Activated naive CD8-positive, alpha-beta T cell treated with anti-CD3 and anti-CD28 coated beads, Interleukin-2, amount 10 ng/mL, durations not matched to agents 7 days and 5 days (primary cell): ENCODE measurements at regions not wholly inside any gene's neighbourhood (a gene's known extent, or its start where the extent isn't known, plus 50 kb on each side); places are given as distances from the start of the nearest gene placed in this dataset.
"Not testable (repeated sequence)": the region's sequence is repeated elsewhere in the genome, so short reads cannot be mapped to it uniquely, and the experiment has no call there.

Experiments
- ATAC-seq: fragments of 150-1000 bp; cut with Tn5 transposase; one replicate; pipeline ENCODE4 v1.10.0; 2021; ENCODE audit warnings: low read depth, moderate library complexity
- POLR2A ChIA-PET: fragments of 350-600 bp; sonication (Branson Sonifier 250); formaldehyde crosslinking; loops from one replicate; lab custom pipeline; 2021; ENCODE audit warnings: antibody characterized with exemption; lab: Charles Lee
- DNase-seq: peaks from one replicate; pipeline ENCODE4 v3.0.0; 2021
- H3K27ac Mint-ChIP-seq: one replicate; pipeline ENCODE4 v1.8.0; 2022; ENCODE audit warnings: mild to moderate bottlenecking, mixed read lengths
- H3K27me3 Mint-ChIP-seq: one replicate; pipeline ENCODE4 v1.8.0; 2022; ENCODE audit warnings: mild to moderate bottlenecking, moderate library complexity, mixed read lengths
- H3K36me3 Mint-ChIP-seq: one replicate; pipeline ENCODE4 v1.8.0; 2021; ENCODE audit warnings: mild to moderate bottlenecking, mixed read lengths
- H3K4me1 Mint-ChIP-seq: one replicate; pipeline ENCODE4 v1.8.0; 2021; ENCODE audit warnings: mixed read lengths
- H3K4me3 Mint-ChIP-seq: one replicate; pipeline ENCODE4 v1.8.0; 2022; ENCODE audit warnings: mild to moderate bottlenecking, moderate library complexity, mixed read lengths
- H3K9me3 Mint-ChIP-seq: one replicate; pipeline ENCODE4 v1.8.0; 2021; ENCODE audit warnings: mixed read lengths

GRCh38 chr5:177894681-177895453 is 101.2 kb downstream of the PROP1 start:
- H3K27ac Mint-ChIP-seq, POLR2A ChIA-PET, H3K27me3 Mint-ChIP-seq: not testable (repeated sequence)

GRCh38 chr5:177892357-177892665 is 103.7 kb downstream of the PROP1 start:
- H3K4me1 Mint-ChIP-seq, ATAC-seq, H3K4me3 Mint-ChIP-seq, DNase-seq, H3K36me3 Mint-ChIP-seq, H3K27ac Mint-ChIP-seq, POLR2A ChIA-PET, H3K27me3 Mint-ChIP-seq, H3K9me3 Mint-ChIP-seq: not testable (repeated sequence)

More at GRCh38 chr5:177894681-177895453, 101.2 kb downstream of the PROP1 start:
- H3K4me1 Mint-ChIP-seq, H3K9me3 Mint-ChIP-seq, DNase-seq, H3K4me3 Mint-ChIP-seq, ATAC-seq, H3K36me3 Mint-ChIP-seq: not testable (repeated sequence)

GRCh38 chr5:177891547-177892356 is 104.3 kb downstream of the PROP1 start:
- H3K9me3 Mint-ChIP-seq, H3K36me3 Mint-ChIP-seq, H3K27me3 Mint-ChIP-seq, H3K27ac Mint-ChIP-seq, H3K4me1 Mint-ChIP-seq, H3K4me3 Mint-ChIP-seq, DNase-seq, POLR2A ChIA-PET: not testable (repeated sequence)
- ATAC-seq: peak; percentile 96

- H3K27me3 Mint-ChIP-seq, H3K36me3 Mint-ChIP-seq, H3K4me1 Mint-ChIP-seq, POLR2A ChIA-PET, ATAC-seq, H3K9me3 Mint-ChIP-seq, H3K4me3 Mint-ChIP-seq, DNase-seq, H3K27ac Mint-ChIP-seq: not testable (repeated sequence)
Observed at GRCh38 chr5:177883295-177883694, 100.6 kb upstream of the FAM153A start.

GRCh38 chr5:177875900-177876238 is 93.2 kb upstream of the FAM153A start:
- H3K36me3 Mint-ChIP-seq, DNase-seq: not testable (repeated sequence)

GRCh38 chr5:177875013-177875899 is 92.6 kb upstream of the FAM153A start:
- H3K36me3 Mint-ChIP-seq, H3K4me1 Mint-ChIP-seq, H3K9me3 Mint-ChIP-seq, H3K27me3 Mint-ChIP-seq, POLR2A ChIA-PET: not testable (repeated sequence)
- peak overlapping the region; percentile 77 for H3K27ac Mint-ChIP-seq
- peak overlapping the region; percentile 85 for H3K4me3 Mint-ChIP-seq
- DNase-seq: peak; percentile 53
- ATAC-seq: peak; percentile 89

More at GRCh38 chr5:177875900-177876238, 93.2 kb upstream of the FAM153A start:
- H3K4me3 Mint-ChIP-seq: peak overlapping the region; percentile 85
- POLR2A ChIA-PET, H3K9me3 Mint-ChIP-seq, H3K4me1 Mint-ChIP-seq, H3K27me3 Mint-ChIP-seq: not testable (repeated sequence)
- peak overlapping the region; percentile 77 for H3K27ac Mint-ChIP-seq
- peak; percentile 4 for ATAC-seq

- DNase-seq, ATAC-seq, H3K4me3 Mint-ChIP-seq, H3K27ac Mint-ChIP-seq, H3K36me3 Mint-ChIP-seq, POLR2A ChIA-PET, H3K4me1 Mint-ChIP-seq, H3K9me3 Mint-ChIP-seq, H3K27me3 Mint-ChIP-seq: not testable (repeated sequence)
Observed at GRCh38 chr5:177863822-177864446, 81.2 kb upstream of the FAM153A start.

- H3K36me3 Mint-ChIP-seq, H3K27me3 Mint-ChIP-seq, H3K4me1 Mint-ChIP-seq, H3K27ac Mint-ChIP-seq, DNase-seq, H3K4me3 Mint-ChIP-seq, POLR2A ChIA-PET, ATAC-seq, H3K9me3 Mint-ChIP-seq: not testable (repeated sequence)
Observed at GRCh38 chr5:177857642-177858200, 75.0 kb upstream of the FAM153A start.

- ATAC-seq, H3K36me3 Mint-ChIP-seq, H3K27me3 Mint-ChIP-seq, H3K27ac Mint-ChIP-seq, H3K9me3 Mint-ChIP-seq, H3K4me1 Mint-ChIP-seq, DNase-seq, POLR2A ChIA-PET, H3K4me3 Mint-ChIP-seq: not testable (repeated sequence)
Observed at GRCh38 chr5:177856474-177856873, 73.8 kb upstream of the FAM153A start.

GRCh38 chr5:177847914-177848313 is 65.2 kb upstream of the FAM153A start:
- ATAC-seq, H3K4me1 Mint-ChIP-seq, H3K36me3 Mint-ChIP-seq, H3K4me3 Mint-ChIP-seq, H3K9me3 Mint-ChIP-seq, DNase-seq, POLR2A ChIA-PET, H3K27me3 Mint-ChIP-seq, H3K27ac Mint-ChIP-seq: not testable (repeated sequence)

- H3K4me3 Mint-ChIP-seq, POLR2A ChIA-PET, H3K36me3 Mint-ChIP-seq, H3K4me1 Mint-ChIP-seq, ATAC-seq, DNase-seq, H3K27ac Mint-ChIP-seq, H3K9me3 Mint-ChIP-seq, H3K27me3 Mint-ChIP-seq: not testable (repeated sequence)
Observed at GRCh38 chr5:177846598-177846997, 63.9 kb upstream of the FAM153A start.

GRCh38 chr5:177845906-177846305 is 63.2 kb upstream of the FAM153A start:
- H3K36me3 Mint-ChIP-seq, H3K9me3 Mint-ChIP-seq, H3K4me3 Mint-ChIP-seq, DNase-seq, H3K27ac Mint-ChIP-seq, POLR2A ChIA-PET, H3K4me1 Mint-ChIP-seq, H3K27me3 Mint-ChIP-seq, ATAC-seq: not testable (repeated sequence)

- POLR2A ChIA-PET, H3K9me3 Mint-ChIP-seq, H3K36me3 Mint-ChIP-seq, H3K27me3 Mint-ChIP-seq: not testable (repeated sequence)
- Mint-ChIP-seq H3K4me1 (peaks cover 18% of the 10 kb centered on the region), H3K27ac (peak overlapping the region; percentile 90), H3K4me3 (peak overlapping the region; percentile 87)
- ATAC-seq: peak; percentile 96
- DNase-seq: peak; percentile 41
Observed at GRCh38 chr5:177836191-177836590, 53.5 kb upstream of the FAM153A start.
